KMS-11 (cell line): ENCODE measurements at regions not wholly inside any gene's neighbourhood (a gene's known extent, or its start where the extent isn't known, plus 50 kb on each side); places are given as distances from the start of the nearest gene placed in this dataset.
"Not testable (repeated sequence)": the region's sequence is repeated elsewhere in the genome, so short reads cannot be mapped to it uniquely, and the experiment has no call there.

Source experiments
- H2AFZ ChIP-seq: fragments of 200-600 bp; sonication (generic); 2 replicates; pipeline ENCODE4 v1.6.1; 2016; ENCODE audit warnings: antibody characterized with exemption, mixed run types, low read depth
- H3K27ac ChIP-seq: fragments of 200-600 bp; sonication (generic); 2 replicates; pipeline ENCODE4 v1.6.1; 2016; ENCODE audit warnings: mild to moderate bottlenecking, mixed run types
- H3K27me3 ChIP-seq: fragments of 200-600 bp; sonication (generic); 2 replicates; pipeline ENCODE4 v1.6.1; 2017; ENCODE audit warnings: mild to moderate bottlenecking, low read depth, mixed run types, moderate library complexity; ENCODE audit not compliant: insufficient read depth
- H3K36me3 ChIP-seq: fragments of 200-600 bp; sonication (generic); 2 replicates; pipeline ENCODE4 v1.6.1; 2017; ENCODE audit warnings: mild to moderate bottlenecking, mixed run types; ENCODE audit not compliant: insufficient read depth
- H3K4me1 ChIP-seq: fragments of 200-600 bp; sonication (generic); 2 replicates; pipeline ENCODE4 v1.6.1; 2016; ENCODE audit warnings: mild to moderate bottlenecking, low read depth, mixed run types; ENCODE audit not compliant: poor library complexity, severe bottlenecking
- H3K4me2 ChIP-seq: fragments of 200-600 bp; sonication (generic); 2 replicates; pipeline ENCODE4 v1.7.0; 2016; ENCODE audit warnings: mild to moderate bottlenecking, mixed run types
- H3K4me3 ChIP-seq: fragments of 200-600 bp; sonication (generic); IDR thresholded peaks from 2 replicates; pipeline ENCODE4 v1.6.1; 2017; ENCODE audit warnings: low read depth, low read length, mixed read lengths; ENCODE audit not compliant: insufficient read depth
- H3K79me2 ChIP-seq: fragments of 200-600 bp; sonication (generic); 2 replicates; pipeline ENCODE4 v1.6.1; 2016; ENCODE audit warnings: low read depth, mixed run types; ENCODE audit not compliant: insufficient read depth
- H3K9ac ChIP-seq: fragments of 200-600 bp; sonication (generic); 2 replicates; pipeline ENCODE4 v1.6.1; 2016; ENCODE audit warnings: mild to moderate bottlenecking, mixed run types
- H4K20me1 ChIP-seq: fragments of 200-600 bp; sonication (generic); 2 replicates; pipeline ENCODE4 v1.6.1; 2016; ENCODE audit warnings: mild to moderate bottlenecking, mixed run types; ENCODE audit not compliant: insufficient read depth
- TF ChIP-seq, protein P1 (sequence below): fragments of 200-600 bp; sonication (generic); conservative IDR thresholded peaks from 2 replicates; pipeline ENCODE4 v1.6.1; 2017; ENCODE audit warnings: low read depth, mild to moderate bottlenecking, antibody characterized with exemption, low read length, moderate library complexity, mixed read lengths

DNA sequence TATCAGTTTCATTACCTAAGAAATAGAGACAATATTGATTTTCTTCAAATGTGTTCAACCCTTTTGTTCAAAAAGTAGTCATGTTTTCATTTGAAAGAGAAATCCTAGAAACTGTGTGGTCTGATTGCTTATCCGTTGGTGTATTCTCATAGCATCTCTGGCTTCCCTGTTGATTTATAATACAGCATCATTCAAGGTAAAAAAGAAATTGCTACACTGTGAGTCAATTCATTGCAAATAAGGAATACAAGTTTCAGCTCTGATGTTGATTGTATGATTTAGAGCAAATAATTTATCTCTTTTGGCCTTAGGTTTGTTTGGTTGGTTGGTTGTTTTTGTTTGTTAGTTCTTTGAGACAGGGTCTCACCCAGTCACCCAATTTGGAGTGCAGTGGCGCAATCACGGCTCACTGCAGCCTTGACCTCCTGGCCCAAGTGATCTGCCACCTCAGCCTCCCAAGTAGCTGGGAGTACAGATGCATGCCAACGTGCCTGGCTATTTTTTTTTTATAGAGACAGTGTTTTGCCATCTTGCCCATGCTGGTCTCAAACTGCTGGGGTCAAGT is 185.5 kb upstream of the TNFAIP3 start:
- H3K79me2 ChIP-seq: no peaks in the 10 kb centered on the region
- no peaks in the 10 kb centered on the region for H3K27me3 ChIP-seq
- H4K20me1 ChIP-seq: no peaks in the 10 kb centered on the region
- no peak overlapping the region for H2AFZ ChIP-seq
- H3K9ac ChIP-seq: no peak overlapping the region
- TF ChIP-seq, protein P1, sequence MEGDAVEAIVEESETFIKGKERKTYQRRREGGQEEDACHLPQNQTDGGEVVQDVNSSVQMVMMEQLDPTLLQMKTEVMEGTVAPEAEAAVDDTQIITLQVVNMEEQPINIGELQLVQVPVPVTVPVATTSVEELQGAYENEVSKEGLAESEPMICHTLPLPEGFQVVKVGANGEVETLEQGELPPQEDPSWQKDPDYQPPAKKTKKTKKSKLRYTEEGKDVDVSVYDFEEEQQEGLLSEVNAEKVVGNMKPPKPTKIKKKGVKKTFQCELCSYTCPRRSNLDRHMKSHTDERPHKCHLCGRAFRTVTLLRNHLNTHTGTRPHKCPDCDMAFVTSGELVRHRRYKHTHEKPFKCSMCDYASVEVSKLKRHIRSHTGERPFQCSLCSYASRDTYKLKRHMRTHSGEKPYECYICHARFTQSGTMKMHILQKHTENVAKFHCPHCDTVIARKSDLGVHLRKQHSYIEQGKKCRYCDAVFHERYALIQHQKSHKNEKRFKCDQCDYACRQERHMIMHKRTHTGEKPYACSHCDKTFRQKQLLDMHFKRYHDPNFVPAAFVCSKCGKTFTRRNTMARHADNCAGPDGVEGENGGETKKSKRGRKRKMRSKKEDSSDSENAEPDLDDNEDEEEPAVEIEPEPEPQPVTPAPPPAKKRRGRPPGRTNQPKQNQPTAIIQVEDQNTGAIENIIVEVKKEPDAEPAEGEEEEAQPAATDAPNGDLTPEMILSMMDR: no peak
- no peaks in the 10 kb centered on the region for H3K36me3 ChIP-seq
- peaks cover 14% of the 10 kb centered on the region for H3K4me1 ChIP-seq
- H3K27ac ChIP-seq: no peak overlapping the region
- no peak overlapping the region for H3K4me3 ChIP-seq
- no peak overlapping the region for H3K4me2 ChIP-seq

DNA sequence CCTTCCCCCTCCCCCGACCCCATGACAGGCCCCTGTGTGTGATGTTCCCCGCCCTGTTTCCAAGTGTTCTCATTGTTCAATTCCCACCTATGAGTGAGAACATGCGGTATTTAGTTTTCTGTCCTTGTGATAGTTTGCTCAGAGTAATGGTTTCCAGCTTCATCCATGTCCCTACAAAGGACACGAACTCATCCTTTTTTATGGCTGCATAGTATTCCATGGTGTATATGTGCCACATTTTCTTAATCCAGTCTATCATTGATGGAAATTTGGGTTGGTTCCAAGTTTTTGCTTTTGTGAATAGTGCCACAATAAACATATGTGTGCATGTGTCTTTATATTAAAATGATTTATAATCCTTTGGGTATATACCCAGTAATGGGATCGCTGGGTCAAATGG is 184.4 kb upstream of the TNFAIP3 start:
- not testable (repeated sequence) for H3K36me3 ChIP-seq, H3K27ac ChIP-seq, H2AFZ ChIP-seq, H3K4me2 ChIP-seq, H3K79me2 ChIP-seq, H3K4me3 ChIP-seq, H3K27me3 ChIP-seq, H3K9ac ChIP-seq, H4K20me1 ChIP-seq
- peaks cover 14% of the 10 kb centered on the region for H3K4me1 ChIP-seq

DNA sequence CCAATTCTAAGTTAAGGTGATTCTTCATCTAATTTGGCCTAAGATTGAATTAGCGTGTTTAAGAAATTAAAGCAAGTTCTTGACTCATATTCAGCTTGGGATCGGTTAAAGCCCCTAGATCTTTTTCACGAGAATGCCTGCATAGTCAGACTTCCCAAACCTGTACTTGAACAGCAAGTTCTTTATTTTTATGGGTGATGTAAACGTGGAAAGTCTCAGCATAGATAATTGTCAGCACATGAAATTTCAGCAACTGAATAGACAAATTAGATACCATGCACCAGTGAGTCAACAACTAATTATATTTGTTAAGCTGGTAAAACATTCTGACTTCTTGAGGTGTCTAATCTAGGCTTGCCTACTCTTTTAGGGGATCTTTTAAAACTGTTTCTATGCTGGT is 183.1 kb upstream of the TNFAIP3 start:
- H3K9ac ChIP-seq: no peak overlapping the region
- peaks cover 14% of the 10 kb centered on the region for H3K4me1 ChIP-seq
- no peaks in the 10 kb centered on the region for H3K36me3 ChIP-seq
- H3K4me3 ChIP-seq: no peak overlapping the region
- TF ChIP-seq, protein P1: no peak
- H3K27me3 ChIP-seq: no peaks in the 10 kb centered on the region
- no peak overlapping the region for H3K4me2 ChIP-seq
- H3K27ac ChIP-seq: no peak overlapping the region
- H2AFZ ChIP-seq: no peak overlapping the region
- no peaks in the 10 kb centered on the region for H4K20me1 ChIP-seq
- H3K79me2 ChIP-seq: no peaks in the 10 kb centered on the region

DNA sequence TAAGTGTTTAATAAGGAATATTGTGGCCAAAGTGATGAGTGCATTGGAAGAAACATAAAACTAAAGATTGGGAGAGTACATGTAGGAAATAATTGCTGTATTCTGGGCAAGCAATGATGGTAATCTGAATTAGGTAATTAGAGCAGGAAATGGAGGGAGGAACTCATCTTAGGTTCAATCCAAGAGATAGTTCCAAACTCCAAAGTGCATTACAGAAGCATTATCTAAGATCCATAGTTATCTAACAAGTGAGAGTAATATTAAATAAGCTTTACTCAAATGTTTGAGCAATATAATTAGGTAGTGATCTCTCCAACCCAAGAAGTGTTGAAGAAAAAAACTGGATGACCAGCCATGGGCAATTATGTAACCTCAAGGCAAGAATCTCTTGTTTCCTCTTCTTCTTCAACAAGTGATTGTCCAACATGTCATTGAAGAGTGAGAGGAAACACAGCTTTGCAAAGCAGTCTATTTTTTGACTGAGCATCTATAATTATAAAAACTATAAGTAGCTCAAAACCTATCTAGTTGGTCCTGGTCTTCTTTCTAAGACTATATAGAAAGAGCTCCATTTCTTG is 181.2 kb upstream of the TNFAIP3 start:
- Histone ChIP-seq H3K27me3 (no peaks in the 10 kb centered on the region), H3K36me3 (no peaks in the 10 kb centered on the region), H3K4me1 (peaks cover 7% of the 10 kb centered on the region), H4K20me1 (no peaks in the 10 kb centered on the region), H2AFZ (no peak overlapping the region), H3K79me2 (no peaks in the 10 kb centered on the region), H3K27ac (no peak overlapping the region), H3K4me3 (no peak overlapping the region), H3K9ac (no peak overlapping the region), H3K4me2 (no peak overlapping the region)
- TF ChIP-seq, protein P1: no peak

DNA sequence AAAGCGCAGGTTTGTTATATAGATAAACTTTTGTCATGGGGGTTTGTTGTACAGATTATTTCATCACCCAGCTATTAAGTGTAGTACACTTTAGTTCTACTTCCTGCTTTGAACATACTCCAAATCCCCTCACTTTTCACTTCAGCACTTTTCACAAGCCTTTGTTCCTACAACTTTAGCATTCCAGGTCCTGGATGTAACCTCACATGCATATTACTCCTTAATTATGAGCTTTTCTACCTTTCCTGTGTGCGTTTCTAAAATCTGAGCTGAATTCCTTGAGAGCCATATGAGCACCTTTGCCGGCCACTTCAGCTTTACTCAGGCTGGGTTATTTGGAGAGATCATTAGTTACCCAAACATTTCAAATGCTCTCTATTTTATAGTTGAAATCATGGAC is 179.2 kb upstream of the TNFAIP3 start:
- H3K27ac ChIP-seq: no peak overlapping the region
- TF ChIP-seq, protein P1: no peak

More for the DNA sequence above, 179.2 kb upstream of the TNFAIP3 start:
- H4K20me1 ChIP-seq: no peaks in the 10 kb centered on the region
- no peaks in the 10 kb centered on the region for H3K4me1 ChIP-seq
- H2AFZ ChIP-seq: no peak overlapping the region
- H3K36me3 ChIP-seq: no peaks in the 10 kb centered on the region
- H3K9ac ChIP-seq: no peak overlapping the region
- H3K27me3 ChIP-seq: no peaks in the 10 kb centered on the region
- H3K4me3 ChIP-seq: no peak overlapping the region
- no peaks in the 10 kb centered on the region for H3K79me2 ChIP-seq
- no peak overlapping the region for H3K4me2 ChIP-seq
